CD4-positive, alpha-beta T cell treated with Interferon gamma for 1 hour (primary cell): ENCODE measurements at regions not wholly inside any gene's neighbourhood (a gene's known extent, or its start where the extent isn't known, plus 50 kb on each side); places are given as distances from the start of the nearest gene placed in this dataset.
"Not testable (repeated sequence)": the region's sequence is repeated elsewhere in the genome, so short reads cannot be mapped to it uniquely, and the experiment has no call there.

Experiments
- DNase-seq: peaks from one replicate; pipeline ENCODE4 v3.0.0-alpha.2; 2020

- no peak for DNase-seq
These were observed 172.0 kb upstream of the IL15 start for GRCh38 chr4:141464366-141464765.

GRCh38 chr4:141465171-141465570 lies 171.2 kb upstream of the IL15 start:
- DNase-seq, result no peak

GRCh38 chr4:141467225-141467624 lies 169.2 kb upstream of the IL15 start:
- no peak for DNase-seq

GRCh38 chr4:141469392-141469791 lies 167.0 kb upstream of the IL15 start:
- DNase-seq, result no peak

- DNase-seq, result no peak
These were observed 163.3 kb upstream of the IL15 start for GRCh38 chr4:141473026-141473540.

- no peak for DNase-seq
These were observed 162.4 kb upstream of the IL15 start for GRCh38 chr4:141473952-141474351.

GRCh38 chr4:141480950-141481349 lies 155.4 kb upstream of the IL15 start:
- DNase-seq, result no peak

- not testable (repeated sequence) for DNase-seq
These were observed 152.1 kb upstream of the IL15 start for GRCh38 chr4:141484298-141484697.

GRCh38 chr4:141486375-141486997 lies 149.9 kb upstream of the IL15 start:
- no peak for DNase-seq

- no peak for DNase-seq
These were observed 138.8 kb upstream of the IL15 start for GRCh38 chr4:141497627-141498026.

GRCh38 chr4:141499261-141499853 lies 137.0 kb upstream of the IL15 start:
- DNase-seq, result no peak

- DNase-seq, result no peak
These were observed 135.0 kb upstream of the IL15 start for GRCh38 chr4:141501395-141501794.

GRCh38 chr4:141501931-141502330 lies 134.5 kb upstream of the IL15 start:
- no peak for DNase-seq

GRCh38 chr4:141502755-141503154 lies 133.6 kb upstream of the IL15 start:
- DNase-seq, result no peak

GRCh38 chr4:141503260-141503659 lies 133.1 kb upstream of the IL15 start:
- no peak for DNase-seq

- DNase-seq, result no peak
These were observed 125.3 kb upstream of the IL15 start for GRCh38 chr4:141511055-141511454.

- DNase-seq, result no peak
These were observed 122.5 kb upstream of the IL15 start for GRCh38 chr4:141513866-141514265.

- no peak for DNase-seq
These were observed 118.2 kb upstream of the IL15 start for GRCh38 chr4:141518222-141518621.

GRCh38 chr4:141524116-141524515 lies 112.3 kb upstream of the IL15 start:
- DNase-seq, result no peak

GRCh38 chr4:141524841-141525240 lies 111.5 kb upstream of the IL15 start:
- DNase-seq, result no peak

- no peak for DNase-seq
These were observed 105.8 kb upstream of the IL15 start for GRCh38 chr4:141530627-141531026.

GRCh38 chr4:141534985-141535384 lies 101.4 kb upstream of the IL15 start:
- no peak for DNase-seq

- no peak for DNase-seq
These were observed 98.4 kb upstream of the IL15 start for GRCh38 chr4:141538001-141538400.

GRCh38 chr4:141540643-141541042 lies 95.7 kb upstream of the IL15 start:
- DNase-seq, result no peak

GRCh38 chr4:141541851-141542250 lies 94.5 kb upstream of the IL15 start:
- DNase-seq, result no peak
